ENCODE measurements at regions not wholly inside any gene's neighbourhood (a gene's known extent, or its start where the extent isn't known, plus 50 kb on each side); places are given as distances from the start of the nearest gene placed in this dataset.
A peak's percentile ranks its signal among the peaks of the same experiment; 100 is the strongest.

- no peak for TF ChIP-seq CTCF (IDR thresholded peaks at IDR 0.05)
- Histone ChIP-seq H3K4me2 (replicated peaks; ENCODE audit: extremely low read depth, low read length, poor library complexity, severe bottlenecking) (no peak overlapping the region), H3K79me2 (ENCODE audit: insufficient read depth, low read length) (no peaks in the 10 kb centered on the region), H3K9ac (ENCODE audit: insufficient read depth, low read length, poor library complexity, severe bottlenecking) (no peak overlapping the region), H3K4me3 (replicated peaks in 1 of 3; ENCODE audit: low read depth in 2 of 3, low read length in 3 of 3) (no peak overlapping the region), H3K27me3 (ENCODE audit: control insufficient read depth in 2 of 2, insufficient read depth in 2 of 2, low read length in 2 of 2) (no peaks in the 10 kb centered on the region), H3K4me1 (ENCODE audit: control insufficient read depth in 1 of 2, insufficient read depth in 2 of 2, low read length in 2 of 2) (no peaks in the 10 kb centered on the region), H3K27ac (ENCODE audit: low read depth in 1 of 2, low read length in 2 of 2) (no peak overlapping the region), H3K36me3 (replicated peaks in 1 of 2; ENCODE audit: control insufficient read depth in 1 of 2, insufficient read depth in 2 of 2, low read length in 2 of 2) (no peaks in the 10 kb centered on the region), H3K9me3 (replicated peaks in 1 of 2; ENCODE audit: control insufficient read depth in 1 of 2, insufficient read depth in 1 of 2, low read length in 2 of 2) (no peaks in the 10 kb centered on the region), H4K20me1 (ENCODE audit: insufficient read depth, low read length) (no peaks in the 10 kb centered on the region), H2AFZ (ENCODE audit: insufficient read depth, low read depth, low read length, poor library complexity, severe bottlenecking) (no peak overlapping the region)
- Mint-ChIP-seq H3K9me3 (peaks cover 0 to 5% (median 2%) of the 10 kb centered on the region in 7 donors), H3K4me3 (no peak overlapping the region), H3K27me3 (ENCODE audit: low read depth in 3 of 3) (no peaks in the 10 kb centered on the region), H3K4me1 (peaks cover 9% of the 10 kb centered on the region), H3K36me3 (no peaks in the 10 kb centered on the region), H3K27ac (no peak overlapping the region)
- intact Hi-C loops (cut with micrococcal nuclease): no loop called here
- DNase-seq: no peak
- no CpG with 5 or more reads among the region's 1 CpG for WGBS (ENCODE audit: insufficient coverage)
Observed at GRCh38 chr15:53447742-53448141, 311.7 kb downstream of the WDR72 start.

- no peaks in the 10 kb centered on the region for H3K9me3 ChIP-seq (replicated peaks in 1 of 2; ENCODE audit: control insufficient read depth in 1 of 2, insufficient read depth in 1 of 2, low read length in 2 of 2)
- Mint-ChIP-seq H3K9me3 (peaks cover 0 to 5% (median 2%) of the 10 kb centered on the region in 7 donors), H3K4me1 (peaks cover 8% of the 10 kb centered on the region), H3K27ac (peak overlapping the region in 1 of 7 donors; percentile 21), H3K27me3 (ENCODE audit: low read depth in 3 of 3) (no peaks in the 10 kb centered on the region), H3K4me3 (no peak overlapping the region), H3K36me3 (no peaks in the 10 kb centered on the region)
- H3K9ac ChIP-seq (ENCODE audit: insufficient read depth, low read length, poor library complexity, severe bottlenecking): no peak overlapping the region
- no peaks in the 10 kb centered on the region for H4K20me1 ChIP-seq (ENCODE audit: insufficient read depth, low read length)
- WGBS (ENCODE audit: insufficient coverage): no CpG with 5 or more reads among the region's 2 CpGs
- H3K4me3 ChIP-seq (replicated peaks in 1 of 3; ENCODE audit: low read depth in 2 of 3, low read length in 3 of 3): no peak overlapping the region
- no peaks in the 10 kb centered on the region for H3K4me1 ChIP-seq (ENCODE audit: control insufficient read depth in 1 of 2, insufficient read depth in 2 of 2, low read length in 2 of 2)
- H3K4me2 ChIP-seq (replicated peaks; ENCODE audit: extremely low read depth, low read length, poor library complexity, severe bottlenecking): no peak overlapping the region
- no peaks in the 10 kb centered on the region for H3K36me3 ChIP-seq (replicated peaks in 1 of 2; ENCODE audit: control insufficient read depth in 1 of 2, insufficient read depth in 2 of 2, low read length in 2 of 2)
- intact Hi-C loops (cut with micrococcal nuclease): no loop called here
- H3K27me3 ChIP-seq (ENCODE audit: control insufficient read depth in 2 of 2, insufficient read depth in 2 of 2, low read length in 2 of 2): no peaks in the 10 kb centered on the region
- no peak overlapping the region for H3K27ac ChIP-seq (ENCODE audit: low read depth in 1 of 2, low read length in 2 of 2)
- no peak for TF ChIP-seq CTCF (IDR thresholded peaks at IDR 0.05)
- H3K79me2 ChIP-seq (ENCODE audit: insufficient read depth, low read length): no peaks in the 10 kb centered on the region
- DNase-seq: no peak
- H2AFZ ChIP-seq (ENCODE audit: insufficient read depth, low read depth, low read length, poor library complexity, severe bottlenecking): no peak overlapping the region
Observed at GRCh38 chr15:53447053-53447574, 312.3 kb downstream of the WDR72 start.

Measured in CD14-positive monocyte (primary cell).